Ovary (tissue), 3 donors: ENCODE measurements at regions not wholly inside any gene's neighbourhood (a gene's known extent, or its start where the extent isn't known, plus 50 kb on each side); places are given as distances from the start of the nearest gene placed in this dataset.

Experiments used
- EP300 ChIP-seq: sonication (generic); formaldehyde crosslinking; IDR thresholded peaks from one replicate; pipeline ENCODE4 v1.6.1; 2017; ENCODE audit warnings: antibody characterized with exemption
- POLR2A ChIP-seq: fragments of 450-650 bp; IDR thresholded peaks from one replicate; pipeline ENCODE4 v1.6.1; 2017; ENCODE audit warnings: antibody characterized with exemption, mild to moderate bottlenecking, moderate library complexity
- TF ChIP-seq, protein P1 (sequence below), 3 donors: fragments of 450-650 bp in 2 of 3; fragments of 200-600 bp in 1 of 3; IDR thresholded peaks; one replicate each; pipeline versions ENCODE4 v1.5.1 to v1.8.0; 2016 to 2022; ENCODE audit warnings: antibody characterized with exemption in 3 of 3, mild to moderate bottlenecking in 1 of 3
- donor health status: DM: no; HTN: no; CAD: no.

DNA sequence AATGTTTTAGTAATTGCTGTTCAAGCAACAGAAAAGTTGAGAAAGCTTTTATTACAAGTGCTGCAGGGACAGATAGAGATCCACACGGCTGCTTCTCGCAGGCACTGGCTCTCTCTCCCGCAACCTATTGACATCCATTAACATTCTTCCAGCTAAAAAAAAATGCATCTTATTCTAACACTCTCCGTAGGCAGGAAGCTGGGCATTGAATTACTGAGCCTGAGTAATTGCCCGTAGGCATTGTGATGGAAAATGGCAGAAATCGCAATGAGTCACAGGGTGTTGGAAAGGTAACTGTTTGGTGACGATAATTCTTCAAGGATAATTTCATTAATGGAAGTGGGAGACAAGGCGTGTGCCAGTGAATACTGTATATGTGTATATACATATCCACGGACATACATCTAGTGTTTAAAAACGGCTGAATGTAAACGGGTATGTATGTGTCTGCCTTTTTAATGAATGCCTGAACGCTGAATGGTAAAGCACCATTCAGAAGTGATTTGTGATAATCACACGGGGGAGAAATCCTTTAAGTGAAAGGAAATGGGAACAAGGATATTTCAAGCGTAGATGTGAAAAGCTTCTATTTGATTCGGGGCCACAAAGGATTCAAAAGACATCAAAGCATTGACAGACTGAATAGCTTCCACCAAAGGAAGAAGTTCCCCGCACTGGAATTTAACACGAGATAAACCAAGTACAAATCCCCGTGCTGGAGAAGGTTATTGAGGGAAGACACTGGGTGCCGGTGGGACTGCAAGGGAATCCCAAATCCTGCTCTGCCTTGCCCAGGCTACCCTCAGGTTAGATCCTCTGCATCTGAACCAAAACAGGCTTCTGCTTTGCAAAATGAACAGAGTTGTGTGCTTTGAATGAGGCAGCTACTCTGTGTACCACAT lies 567.2 kb downstream of the NPHP4 start:
- TF ChIP-seq, protein P1, sequence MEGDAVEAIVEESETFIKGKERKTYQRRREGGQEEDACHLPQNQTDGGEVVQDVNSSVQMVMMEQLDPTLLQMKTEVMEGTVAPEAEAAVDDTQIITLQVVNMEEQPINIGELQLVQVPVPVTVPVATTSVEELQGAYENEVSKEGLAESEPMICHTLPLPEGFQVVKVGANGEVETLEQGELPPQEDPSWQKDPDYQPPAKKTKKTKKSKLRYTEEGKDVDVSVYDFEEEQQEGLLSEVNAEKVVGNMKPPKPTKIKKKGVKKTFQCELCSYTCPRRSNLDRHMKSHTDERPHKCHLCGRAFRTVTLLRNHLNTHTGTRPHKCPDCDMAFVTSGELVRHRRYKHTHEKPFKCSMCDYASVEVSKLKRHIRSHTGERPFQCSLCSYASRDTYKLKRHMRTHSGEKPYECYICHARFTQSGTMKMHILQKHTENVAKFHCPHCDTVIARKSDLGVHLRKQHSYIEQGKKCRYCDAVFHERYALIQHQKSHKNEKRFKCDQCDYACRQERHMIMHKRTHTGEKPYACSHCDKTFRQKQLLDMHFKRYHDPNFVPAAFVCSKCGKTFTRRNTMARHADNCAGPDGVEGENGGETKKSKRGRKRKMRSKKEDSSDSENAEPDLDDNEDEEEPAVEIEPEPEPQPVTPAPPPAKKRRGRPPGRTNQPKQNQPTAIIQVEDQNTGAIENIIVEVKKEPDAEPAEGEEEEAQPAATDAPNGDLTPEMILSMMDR (IDR thresholded peaks at IDR 0.05): no peak
- TF ChIP-seq POLR2A: no peak
- no peak for TF ChIP-seq EP300
